Hematopoietic multipotent progenitor cell (in vitro differentiated cells): ENCODE measurements at regions not wholly inside any gene's neighbourhood (a gene's known extent, or its start where the extent isn't known, plus 50 kb on each side); places are given as distances from the start of the nearest gene placed in this dataset.
"Not testable (repeated sequence)": the region's sequence is repeated elsewhere in the genome, so short reads cannot be mapped to it uniquely, and the experiment has no call there.

Source experiments
- DNase-seq, 3 donors: peaks; one replicate each; pipeline ENCODE4 v3.0.0-alpha.2; 2011 to 2015; ENCODE audit warnings: low read depth in 2 of 3, low spot score in 2 of 3

DNA sequence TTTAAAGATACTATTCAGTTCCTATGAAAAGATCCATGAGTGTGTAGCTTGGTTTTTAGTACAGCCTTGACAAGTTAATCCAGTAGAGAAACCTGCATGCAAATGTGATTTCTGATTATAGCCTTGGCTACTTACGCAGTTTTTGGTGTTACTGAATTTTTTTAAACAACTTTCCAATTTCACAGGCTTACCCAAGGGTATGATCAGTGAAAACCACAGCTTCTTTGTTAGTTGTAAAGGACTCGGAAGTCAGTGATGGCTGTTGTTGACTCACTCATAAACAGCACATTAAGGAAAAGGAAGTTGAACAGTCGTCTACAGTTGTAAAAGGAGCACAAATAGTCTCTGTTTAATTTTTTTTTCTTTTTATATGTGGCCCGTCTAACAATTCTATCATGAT lies 924.6 kb upstream of the ADAMTS5 start:
- DNase-seq, result not testable (repeated sequence)

GRCh38 chr21:27887808-27888455 lies 921.0 kb upstream of the ADAMTS5 start:
- not testable (repeated sequence) for DNase-seq

DNA sequence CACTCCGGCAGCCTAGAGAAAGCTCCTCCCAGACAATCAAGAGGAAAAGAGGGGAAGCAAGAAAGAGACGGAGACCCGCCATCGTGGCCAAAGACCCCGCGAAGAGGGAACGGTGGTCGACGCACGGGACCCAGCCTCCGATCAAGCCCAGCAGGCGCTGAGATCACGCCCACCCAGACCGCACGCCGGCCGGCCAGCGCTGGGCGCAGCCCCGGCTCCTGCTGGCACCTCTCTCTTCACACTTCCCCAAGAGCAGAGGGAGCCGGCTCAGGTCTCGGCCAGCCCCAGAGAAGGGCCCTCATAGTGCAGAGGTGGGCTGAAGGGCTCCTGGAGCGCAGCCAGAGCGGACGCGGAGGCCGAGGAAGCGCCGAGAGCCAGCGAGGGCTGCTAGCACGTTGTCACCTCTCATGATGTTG lies 918.4 kb upstream of the ADAMTS5 start:
- DNase-seq, result no peak

DNA sequence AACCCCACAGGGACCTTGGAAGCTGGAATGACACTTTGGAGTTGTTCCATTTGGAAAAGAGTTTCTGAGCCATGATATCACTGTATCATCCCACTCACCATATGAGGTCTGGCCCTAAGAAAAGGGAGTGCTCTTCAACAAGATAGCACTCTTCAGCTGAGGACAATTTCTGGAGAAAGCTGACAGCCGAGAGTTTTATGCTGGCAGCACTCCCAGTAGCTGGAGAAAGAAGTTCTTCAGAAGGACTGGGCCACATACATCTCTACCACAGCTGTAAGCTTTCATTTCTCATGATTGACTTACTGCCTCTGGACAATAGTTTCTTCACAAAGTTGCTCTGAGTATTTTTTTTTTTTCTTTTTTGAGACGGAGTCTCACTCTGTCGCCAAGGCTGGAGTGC lies 914.4 kb upstream of the ADAMTS5 start:
- DNase-seq, result not testable (repeated sequence)

- not testable (repeated sequence) for DNase-seq
These were observed 905.5 kb upstream of the ADAMTS5 start for GRCh38 chr21:27872411-27872810.

GRCh38 chr21:27870755-27871154 lies 903.9 kb upstream of the ADAMTS5 start:
- not testable (repeated sequence) for DNase-seq

GRCh38 chr21:27860314-27860955 lies 893.5 kb upstream of the ADAMTS5 start:
- DNase-seq, result not testable (repeated sequence)

- DNase-seq, result not testable (repeated sequence)
These were observed 891.4 kb upstream of the ADAMTS5 start for GRCh38 chr21:27858053-27858825.

DNA sequence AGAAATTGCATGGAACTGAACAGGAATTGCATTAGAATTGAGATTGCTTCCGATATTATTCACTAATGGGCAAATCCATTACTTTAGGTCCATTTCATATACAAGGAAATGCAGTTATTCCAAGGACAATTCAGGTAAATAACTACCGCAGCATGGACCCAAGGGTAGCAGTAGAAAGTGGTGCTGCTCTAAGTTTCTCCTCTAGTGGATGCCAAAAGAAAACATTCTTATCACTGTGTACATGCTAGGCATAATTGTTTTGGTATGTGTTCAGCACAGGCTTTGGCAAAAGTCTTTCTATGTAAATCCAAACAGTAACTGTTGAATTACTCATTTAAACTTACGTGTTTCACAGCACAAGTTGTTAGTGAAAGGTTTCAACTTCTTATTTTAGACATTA lies 890.1 kb upstream of the ADAMTS5 start:
- DNase-seq, result not testable (repeated sequence)

DNA sequence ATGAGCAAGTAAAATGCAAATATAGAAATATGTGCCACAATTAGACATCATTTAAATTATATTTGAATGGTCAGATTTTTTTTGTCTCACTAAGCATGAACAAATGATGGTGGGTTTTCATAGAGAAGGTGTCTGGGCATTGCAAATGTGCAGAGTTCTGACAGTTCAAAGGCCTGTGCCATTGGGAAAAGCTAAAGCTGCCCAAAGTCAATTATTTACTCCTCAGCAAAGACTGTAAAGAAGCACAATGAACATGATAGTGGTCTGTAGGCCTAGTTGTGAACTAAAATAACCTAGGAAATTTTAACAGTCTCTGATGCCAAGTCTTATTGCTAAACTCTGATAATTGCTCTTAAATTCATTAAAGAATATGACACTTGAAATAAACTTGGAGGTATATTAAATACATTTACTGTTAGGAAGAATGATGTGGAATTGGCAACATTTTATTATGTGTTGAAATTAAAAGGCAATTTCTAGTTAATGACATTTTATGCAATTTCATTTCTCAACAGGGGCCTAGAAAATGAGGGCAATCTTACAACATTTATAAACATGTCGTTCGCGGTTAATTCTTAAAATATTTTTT lies 874.3 kb upstream of the ADAMTS5 start:
- no peak for DNase-seq

DNA sequence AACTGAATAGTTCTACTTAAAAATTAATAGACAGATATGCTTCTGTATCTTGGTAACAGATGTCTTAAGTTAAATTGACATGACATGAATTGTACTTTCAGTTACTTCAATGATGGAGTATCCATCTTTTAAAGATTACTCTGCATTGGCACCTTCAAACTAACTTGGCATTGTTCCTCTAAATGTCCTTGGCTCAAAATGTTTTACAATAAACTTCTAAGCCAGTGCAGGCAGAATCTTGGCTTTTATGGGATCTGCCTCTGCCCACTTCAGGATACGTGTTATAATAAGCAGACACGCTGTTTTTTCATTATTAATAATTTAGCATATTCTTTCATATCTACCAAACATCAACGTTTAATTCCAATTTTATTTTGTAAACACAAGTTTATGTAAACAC lies 873.4 kb upstream of the ADAMTS5 start:
- no peak for DNase-seq

DNA sequence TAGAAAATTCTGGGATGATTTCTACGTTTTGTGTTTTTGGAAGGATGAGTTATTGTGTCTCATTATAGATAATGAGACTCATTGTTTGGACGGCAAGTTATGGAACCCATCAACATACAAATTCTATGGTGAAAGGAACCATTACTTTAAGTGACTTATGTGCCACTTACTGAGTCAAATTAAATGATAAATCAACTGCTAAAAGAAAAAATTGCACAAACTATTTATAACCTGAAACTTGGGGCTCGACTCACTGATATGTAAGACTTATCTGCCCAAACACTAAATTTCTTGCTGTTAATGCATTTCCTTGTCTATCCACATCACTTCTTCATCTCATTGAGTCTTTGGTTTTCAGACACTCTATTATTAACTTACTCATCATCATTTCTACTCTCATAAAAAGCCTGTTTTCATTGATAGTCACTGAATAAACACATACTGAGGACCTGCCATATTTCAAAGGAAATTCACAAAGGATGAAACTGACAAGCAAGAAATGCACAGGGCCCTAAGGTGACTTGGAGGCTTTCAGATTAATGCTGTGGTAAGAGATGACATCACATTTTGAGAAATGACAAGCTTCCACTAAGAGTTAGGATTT lies 872.7 kb upstream of the ADAMTS5 start:
- no peak for DNase-seq

DNA sequence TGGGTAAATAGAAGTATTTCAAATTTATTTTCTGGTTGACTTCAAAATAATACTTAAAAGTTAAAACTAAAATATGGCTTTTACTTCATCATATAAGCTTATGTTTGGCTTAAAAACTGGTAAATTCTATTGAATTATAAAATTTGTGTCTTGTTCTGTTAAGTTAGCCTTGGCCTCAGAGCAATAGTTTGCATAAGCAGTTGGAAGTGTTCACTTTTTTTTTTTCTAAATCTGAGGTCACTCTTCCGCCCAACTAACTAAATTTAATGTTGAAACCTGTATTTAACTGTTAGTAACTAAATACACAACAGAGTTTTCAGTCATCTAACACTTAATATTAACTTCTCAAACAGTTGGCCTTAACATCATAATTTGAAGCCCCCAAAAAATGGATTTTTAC lies 871.7 kb upstream of the ADAMTS5 start:
- no peak for DNase-seq

- no peak for DNase-seq
These were observed 871.0 kb upstream of the ADAMTS5 start for GRCh38 chr21:27837936-27838335.

DNA sequence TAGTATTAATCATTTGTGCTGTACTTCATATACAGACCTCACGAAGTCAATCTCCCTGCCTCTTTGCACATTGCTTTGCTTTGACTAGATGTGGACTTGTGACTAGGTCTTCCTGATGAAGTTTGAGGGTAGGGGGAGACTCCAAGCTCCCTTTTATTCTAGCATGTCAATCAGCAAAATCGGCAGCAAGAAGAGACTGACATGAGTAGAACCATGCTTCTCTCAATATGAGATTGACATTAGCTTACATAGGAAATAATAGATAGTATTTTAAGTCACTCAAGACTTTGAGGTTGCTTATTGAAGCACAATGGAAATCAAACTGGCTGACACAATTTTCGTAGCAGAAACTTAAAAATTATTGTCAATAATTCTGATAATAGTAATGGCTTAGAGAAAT lies 866.4 kb upstream of the ADAMTS5 start:
- no peak for DNase-seq

DNA sequence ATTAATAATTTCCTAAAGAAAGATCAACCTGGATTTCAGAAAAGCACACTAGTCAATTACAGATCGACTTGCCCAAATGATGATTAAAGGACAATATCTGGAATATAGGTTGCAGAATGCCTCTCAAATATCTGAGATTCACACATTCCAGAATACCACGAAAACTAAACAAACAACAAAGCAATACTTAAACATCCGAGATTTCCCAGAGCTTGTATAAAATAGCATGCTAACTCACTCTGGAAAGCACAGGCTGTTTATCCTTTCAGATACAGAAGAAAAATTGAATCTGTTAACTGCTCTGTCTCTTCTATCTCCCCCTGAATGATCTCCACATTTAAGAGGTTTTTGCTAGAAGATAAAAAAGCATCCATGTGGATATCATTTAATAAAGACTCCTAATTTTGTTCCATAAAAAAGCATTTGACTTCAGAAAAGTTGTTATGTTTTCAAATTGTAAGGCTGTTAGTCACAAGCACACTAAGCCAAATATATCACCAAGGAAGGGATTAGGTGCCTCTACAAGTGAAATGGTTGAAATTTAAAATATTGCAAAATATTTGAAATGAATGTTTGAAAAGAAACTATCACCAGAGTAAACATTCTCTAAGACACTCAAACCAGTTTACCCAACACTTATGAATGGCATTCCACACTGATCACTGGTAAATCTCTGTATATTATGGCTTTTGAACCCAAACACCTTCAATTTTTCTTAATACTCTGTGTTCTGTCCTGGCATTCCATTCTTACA lies 865.1 kb upstream of the ADAMTS5 start:
- no peak for DNase-seq

DNA sequence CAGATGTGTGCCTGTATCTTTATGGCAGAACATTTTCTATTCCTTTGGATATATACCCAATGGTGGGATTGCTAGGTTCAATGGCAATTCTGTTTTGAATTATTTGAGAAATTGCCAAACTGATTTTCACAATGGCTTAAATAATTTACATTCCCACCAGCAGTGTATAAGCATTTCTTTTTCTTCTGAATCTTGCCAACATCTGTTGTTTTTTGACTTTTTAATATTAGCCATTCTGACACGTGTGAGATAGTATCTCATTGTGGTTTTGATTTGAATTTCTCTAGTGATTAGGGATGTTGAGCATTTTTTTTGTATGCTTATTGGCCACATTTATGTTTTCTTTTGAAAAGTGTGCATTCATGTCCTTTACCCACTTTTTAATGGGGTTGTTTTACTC lies 864.3 kb upstream of the ADAMTS5 start:
- no peak for DNase-seq

DNA sequence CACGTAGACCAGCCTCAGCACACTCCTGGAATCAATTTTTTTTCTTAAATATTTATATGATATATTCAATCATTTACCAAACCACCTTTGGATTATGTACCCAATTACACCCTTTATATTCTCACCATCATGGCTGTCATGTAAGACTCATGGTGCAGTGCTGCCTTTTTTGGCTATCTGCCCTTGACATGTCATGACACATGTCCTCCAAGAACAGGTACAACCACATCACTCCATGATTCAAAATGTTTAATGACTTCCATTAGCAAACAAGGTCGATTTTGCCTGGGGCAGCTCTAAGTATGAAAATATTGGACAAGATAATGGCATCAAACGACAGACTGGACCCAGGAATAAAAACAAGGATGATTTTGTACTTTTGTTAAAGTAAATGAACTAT lies 861.1 kb upstream of the ADAMTS5 start:
- DNase-seq, result no peak

DNA sequence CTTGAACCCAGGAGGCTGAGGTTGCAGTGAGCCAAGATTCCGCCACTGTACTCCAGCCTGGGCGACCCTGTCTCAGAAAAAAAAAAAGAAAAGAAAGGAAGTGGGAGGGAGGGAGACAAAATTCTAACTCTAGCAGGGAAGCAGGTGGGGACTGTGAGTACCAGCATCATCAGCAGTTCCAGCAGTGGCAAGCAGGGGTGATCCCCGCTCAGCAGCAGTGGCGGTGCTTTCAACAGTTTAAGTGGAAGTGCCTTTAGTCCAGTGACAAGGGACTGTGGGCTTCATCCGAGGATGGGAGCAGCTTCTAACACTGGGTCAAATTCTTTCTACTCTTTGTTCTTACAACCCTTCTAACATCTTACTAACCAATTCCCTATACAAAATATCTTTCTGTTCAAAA lies 858.1 kb upstream of the ADAMTS5 start:
- DNase-seq, result no peak

DNA sequence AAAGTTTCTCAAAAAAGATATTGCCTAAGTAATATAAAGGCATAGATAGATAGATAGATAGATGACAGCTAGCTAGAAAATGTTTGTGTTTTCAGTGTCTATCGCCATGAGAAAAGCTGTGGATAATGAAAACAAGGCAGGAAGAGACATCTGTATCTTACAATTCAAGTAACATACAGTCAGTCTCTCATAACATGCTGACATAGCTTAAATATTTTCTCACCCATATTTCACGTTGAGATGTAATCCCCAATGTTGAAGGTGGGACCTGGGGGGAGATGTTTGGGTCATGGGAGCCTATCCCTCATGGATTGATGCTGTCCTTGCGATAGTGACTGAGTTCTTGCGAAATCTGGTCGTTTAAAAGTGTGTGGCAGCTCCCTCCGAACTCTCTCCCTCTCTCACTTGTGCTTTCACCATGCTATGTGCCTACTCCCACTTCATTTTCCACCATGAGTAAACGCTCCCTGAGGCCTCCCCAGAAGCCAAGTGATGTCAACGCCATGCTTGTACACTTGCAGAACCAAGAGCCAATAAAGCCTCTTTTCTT lies 856.8 kb upstream of the ADAMTS5 start:
- no peak for DNase-seq
